HTR-8/SVneo (cell line): ENCODE measurements at regions not wholly inside any gene's neighbourhood (a gene's known extent, or its start where the extent isn't known, plus 50 kb on each side); places are given as distances from the start of the nearest gene placed in this dataset.
"Not testable (repeated sequence)": the region's sequence is repeated elsewhere in the genome, so short reads cannot be mapped to it uniquely, and the experiment has no call there.

ENCODE experiments used
- DNase-seq: peaks from one replicate; pipeline ENCODE4 v3.0.0; 2011; ENCODE audit warnings: low spot score, mixed read lengths; ENCODE audit not compliant: insufficient read length
- FAIRE-seq: peaks from 2 replicates; lab custom pipeline; 2011; peaks lifted over from hg19 to GRCh38; lab: Jason Lieb, UNC

DNA sequence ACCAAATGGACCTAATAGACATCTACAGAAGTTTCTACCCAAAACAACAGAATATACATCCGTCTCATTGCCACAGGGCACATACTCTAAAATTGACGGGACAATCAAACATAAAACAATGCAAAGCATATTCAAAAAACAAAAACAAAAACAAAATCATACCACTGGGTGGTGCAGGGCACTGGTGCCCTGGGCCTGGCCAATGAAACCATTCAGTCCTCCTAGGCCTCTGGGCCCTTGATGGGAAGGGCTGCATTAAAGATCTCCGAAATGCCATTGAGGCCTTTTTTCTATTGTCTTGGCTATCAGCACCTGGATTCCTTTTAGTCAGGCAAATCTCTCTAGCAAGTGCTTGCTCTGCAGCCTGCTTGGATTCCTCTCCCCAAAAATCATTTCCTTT lies 213.9 kb upstream of the ZCCHC13 start:
- DNase-seq (no peak), FAIRE-seq (no peak)

DNA sequence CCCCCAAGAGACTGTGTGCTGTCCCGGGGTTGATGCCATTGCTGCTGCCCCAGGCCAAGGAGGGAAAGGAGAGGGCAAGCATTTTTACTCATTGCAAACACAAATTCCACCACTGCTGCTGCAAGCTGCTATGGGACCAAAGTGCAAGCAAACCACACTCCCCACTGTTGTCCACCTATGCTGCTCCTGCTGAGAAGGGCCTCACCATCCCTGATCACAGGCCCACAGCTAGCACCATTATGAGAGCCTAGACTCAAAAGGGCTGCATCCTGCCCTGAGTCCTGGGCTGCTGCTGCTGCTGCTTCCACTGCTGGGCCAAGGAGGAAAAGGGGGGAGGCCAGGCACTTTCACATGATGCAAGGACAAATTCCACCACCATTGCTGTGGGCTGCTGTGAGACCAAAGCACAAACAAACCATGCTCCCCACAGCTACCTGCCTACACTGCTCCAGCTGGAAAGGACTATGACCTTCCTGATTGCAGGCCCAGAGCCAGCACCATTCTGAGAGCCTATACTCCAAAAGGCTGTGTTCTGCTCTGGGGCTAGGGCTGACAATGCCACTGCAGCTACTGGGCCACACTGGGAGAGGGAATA lies 218.2 kb upstream of the ZCCHC13 start:
- peak; percentile 4 for FAIRE-seq
- no peak for DNase-seq

DNA sequence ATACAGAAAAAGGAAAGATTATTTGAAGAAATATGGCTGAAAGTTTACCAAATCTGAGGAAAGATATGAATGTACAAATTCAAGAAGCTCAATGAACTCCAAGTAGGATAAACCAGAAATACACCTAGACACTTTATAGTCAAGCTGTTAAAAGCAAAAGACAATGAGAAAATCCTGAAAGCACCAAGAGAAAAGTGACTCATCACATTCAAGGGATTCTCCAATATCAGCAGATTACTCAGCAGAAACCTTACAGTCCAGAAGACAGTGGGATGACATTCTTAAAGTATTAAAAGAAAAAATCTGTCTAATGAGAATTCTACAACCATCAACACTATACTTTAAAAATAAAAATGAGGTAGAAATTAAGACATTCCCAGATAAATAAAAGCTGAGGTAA lies 223.8 kb upstream of the ZCCHC13 start:
- DNase-seq = no peak
- no peak for FAIRE-seq

GRCh38 chrX:74065831-74066390 lies 213.4 kb upstream of the XIST start:
- no peak for DNase-seq
- no peak for FAIRE-seq

DNA sequence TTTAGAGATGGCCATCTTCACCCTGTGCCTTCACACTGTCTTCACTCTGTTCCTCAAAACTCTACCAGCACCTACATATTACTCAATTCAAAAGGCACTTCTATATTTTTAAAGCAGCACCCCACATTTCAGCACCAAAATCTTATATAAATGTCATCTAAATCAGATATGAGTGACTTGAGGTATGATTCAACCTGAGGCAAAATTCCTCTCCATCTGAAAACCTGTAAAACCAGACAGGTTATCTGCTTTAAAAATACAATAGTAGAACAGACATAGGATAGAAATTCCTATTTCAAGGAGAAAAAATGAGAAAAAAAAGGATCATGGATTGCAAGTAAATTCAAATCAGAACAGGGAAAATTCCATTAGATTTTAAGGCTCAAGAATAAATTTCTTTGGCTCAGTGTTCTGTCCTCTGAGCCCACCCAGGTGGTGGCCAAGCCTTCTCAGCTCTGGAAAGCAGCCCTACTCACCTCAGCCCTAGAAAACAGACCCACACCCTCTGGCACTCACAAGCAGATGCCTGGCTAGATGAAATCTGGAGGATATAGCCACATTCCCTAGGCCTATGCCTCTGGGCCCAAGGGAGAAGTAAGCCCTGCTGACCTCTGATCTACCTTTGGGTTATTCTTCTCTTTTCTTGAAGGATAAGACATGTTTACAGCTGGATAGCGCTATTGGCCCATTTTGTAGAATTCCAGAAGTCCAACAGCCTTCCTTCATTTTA lies 211.1 kb upstream of the XIST start:
- FAIRE-seq (no peak), DNase-seq (no peak)

- DNase-seq = no peak
- no peak for FAIRE-seq
Observed at GRCh38 chrX:74061879-74062278, 209.4 kb upstream of the XIST start.

DNA sequence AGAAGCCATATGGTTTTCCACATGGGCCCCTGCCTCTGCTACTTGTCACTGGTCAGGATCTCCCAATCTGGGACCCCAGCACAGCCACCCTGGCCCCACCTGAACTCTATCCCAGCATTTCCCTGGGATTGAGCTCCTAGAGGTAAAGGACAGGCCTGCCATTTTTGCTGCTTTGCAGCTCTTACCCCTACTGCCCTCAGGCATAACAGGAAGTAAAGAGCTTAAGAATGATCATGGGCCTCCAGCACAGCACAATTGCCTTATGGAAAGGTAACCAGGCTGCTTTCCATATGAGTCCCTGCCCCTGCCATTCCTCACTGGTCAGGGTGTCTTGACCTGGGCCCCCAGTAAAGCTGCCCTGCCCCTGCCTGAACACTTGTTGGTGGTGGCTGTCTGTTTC lies 196.6 kb upstream of the XIST start:
- no peak for FAIRE-seq
- no peak for DNase-seq

- not testable (repeated sequence) for DNase-seq, FAIRE-seq
Observed at GRCh38 chrX:74034066-74034465, 181.6 kb upstream of the XIST start.

DNA sequence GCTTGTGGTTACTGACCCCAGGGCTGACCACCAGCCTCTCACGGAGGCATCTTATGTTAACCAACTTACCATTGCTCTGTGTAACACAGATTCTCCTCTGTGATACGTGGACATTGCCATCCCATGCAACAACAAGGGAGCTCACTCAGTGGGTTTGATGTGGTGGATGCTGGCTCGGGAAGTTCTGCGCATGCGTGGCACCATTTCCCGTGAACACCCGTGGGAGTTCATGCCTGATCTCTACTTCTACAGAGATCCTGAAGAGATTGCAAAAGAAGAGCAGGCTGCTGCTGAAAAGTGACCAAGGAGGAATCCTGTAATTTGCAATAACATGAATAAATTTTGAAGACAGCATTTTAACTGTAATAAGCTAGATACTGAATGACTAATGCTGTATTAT lies 179.0 kb upstream of the XIST start:
- DNase-seq, FAIRE-seq: not testable (repeated sequence)

DNA sequence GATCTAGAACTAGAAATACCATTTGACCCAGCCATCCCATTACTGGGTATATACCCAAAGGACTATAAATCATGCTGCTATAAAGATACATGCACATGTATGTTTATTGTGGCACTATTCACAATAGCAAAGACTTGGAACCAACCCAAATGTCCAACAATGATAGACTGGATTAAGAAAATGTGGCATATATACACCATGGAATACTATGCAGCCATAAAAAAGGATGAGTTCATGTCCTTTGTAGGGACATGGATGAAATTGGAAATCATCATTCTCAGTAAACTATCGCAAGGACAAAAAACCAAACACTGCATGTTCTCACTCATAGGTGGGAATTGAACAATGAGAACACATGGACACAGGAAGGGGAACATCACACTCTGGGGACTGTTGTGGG lies 178.3 kb upstream of the XIST start:
- not testable (repeated sequence) for FAIRE-seq, DNase-seq

GRCh38 chrX:74025145-74025544 lies 172.6 kb upstream of the XIST start:
- not testable (repeated sequence) for DNase-seq, FAIRE-seq

DNA sequence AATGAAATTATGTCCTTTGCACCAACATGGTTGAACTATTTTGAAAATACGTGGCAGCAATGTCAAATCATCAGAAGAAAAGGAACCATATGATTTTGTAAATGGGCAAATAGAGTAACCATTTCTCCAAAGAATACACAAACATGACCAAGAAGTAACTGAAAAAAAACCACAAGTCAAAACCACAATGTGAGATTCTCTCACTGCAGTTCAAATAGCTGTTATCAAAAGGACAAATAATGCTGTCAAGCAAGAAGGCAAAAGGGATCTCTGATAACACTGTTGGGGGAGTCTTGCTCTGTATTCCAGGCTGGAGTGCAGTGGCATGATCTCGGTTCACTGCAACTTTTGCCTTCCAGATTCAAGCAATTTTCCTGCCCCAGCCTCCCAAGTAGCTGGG lies 170.7 kb upstream of the XIST start:
- FAIRE-seq (no peak), DNase-seq (no peak)

- no peak for DNase-seq
- FAIRE-seq = no peak
Observed at GRCh38 chrX:74018253-74018652, 165.7 kb upstream of the XIST start.

- DNase-seq (peak; percentile 77), FAIRE-seq (peak; percentile 83)
Observed at GRCh38 chrX:74015379-74016019, 163.0 kb upstream of the XIST start.

GRCh38 chrX:74009041-74009440 lies 156.5 kb upstream of the XIST start:
- FAIRE-seq (no peak), DNase-seq (no peak)

DNA sequence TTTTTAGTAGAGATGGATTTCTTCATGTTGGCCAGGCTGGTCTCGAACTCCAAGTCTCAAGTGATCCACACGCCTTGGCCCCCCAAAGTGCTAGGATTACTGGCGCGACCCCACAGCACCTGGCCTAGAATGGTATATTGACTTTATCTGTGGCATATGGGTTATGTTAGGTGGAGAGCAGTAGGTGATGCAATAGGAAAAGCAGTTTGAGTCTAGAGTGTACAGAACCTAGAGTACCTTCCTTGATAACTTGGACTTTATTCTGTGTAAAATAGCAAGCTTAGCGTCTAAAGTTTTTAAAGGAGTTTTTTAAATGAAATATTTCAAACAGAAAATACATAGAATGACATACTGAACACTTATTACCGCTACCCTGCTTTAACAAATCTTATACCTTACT lies 139.5 kb upstream of the XIST start:
- FAIRE-seq = no peak
- DNase-seq = no peak

- DNase-seq = no peak
- FAIRE-seq = peak; percentile 46
Observed at GRCh38 chrX:73987166-73987565, 134.7 kb upstream of the XIST start.

GRCh38 chrX:73979551-73980131 lies 127.1 kb upstream of the XIST start:
- DNase-seq (no peak), FAIRE-seq (no peak)

GRCh38 chrX:73977542-73978169 lies 125.1 kb upstream of the XIST start:
- FAIRE-seq (no peak), DNase-seq (no peak)

GRCh38 chrX:73967461-73967860 lies 114.9 kb upstream of the XIST start:
- DNase-seq = not testable (repeated sequence)
- FAIRE-seq = peak; percentile 99
